ENCODE measurements at regions not wholly inside any gene's neighbourhood (a gene's known extent, or its start where the extent isn't known, plus 50 kb on each side); places are given as distances from the start of the nearest gene placed in this dataset.

DNA sequence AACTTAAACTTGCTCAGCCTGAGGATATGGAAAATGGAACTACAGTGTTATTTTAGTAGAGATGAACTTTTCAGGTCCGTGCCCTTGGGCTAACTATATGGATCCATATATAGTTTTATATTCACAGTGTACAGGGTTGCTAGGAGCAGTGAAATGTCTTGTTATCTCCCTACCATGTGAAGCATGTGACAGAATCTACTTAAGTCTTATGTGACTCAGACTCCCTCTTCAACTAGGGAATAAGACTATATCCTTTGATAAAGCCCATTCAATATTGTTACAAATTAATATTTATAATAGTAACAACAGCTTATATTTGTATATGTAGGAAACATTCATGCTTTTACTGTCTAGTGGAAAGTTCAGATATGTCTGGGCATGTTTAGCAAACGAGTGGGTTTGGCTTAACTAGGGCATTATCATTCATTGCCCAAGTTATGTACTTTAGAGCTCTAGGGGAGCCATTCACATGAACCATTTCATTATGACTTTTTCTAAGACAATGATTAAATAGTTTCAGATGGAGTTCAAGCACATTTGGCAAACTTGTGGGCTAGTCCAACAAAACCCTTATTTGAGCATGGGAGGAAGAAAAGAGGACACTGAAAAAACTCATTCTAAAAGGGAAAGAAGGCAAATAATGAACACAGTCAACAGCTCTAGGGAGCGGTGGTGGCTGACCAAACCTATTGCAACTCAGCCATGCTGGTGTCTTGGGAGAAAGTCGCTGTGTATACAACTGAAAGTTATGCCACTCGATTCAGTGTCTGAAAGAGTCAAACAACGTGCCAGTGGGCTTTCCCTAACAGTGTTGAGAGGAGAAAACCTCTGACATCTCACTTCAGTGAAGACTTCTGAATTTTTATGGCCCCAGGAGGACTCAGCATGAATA is 305.9 kb upstream of the G2E3 start:
- TF ChIP-seq YY1 (IDR thresholded peaks at IDR 0.05; ENCODE audit: insufficient read depth, insufficient read length) (no peak), ZNF274 (IDR thresholded peaks at IDR 0.05; ENCODE audit: low read depth, low read length) (no peak)

Data from NT2/D1 (cell line).